GM12872 (cell line): ENCODE measurements at regions not wholly inside any gene's neighbourhood (a gene's known extent, or its start where the extent isn't known, plus 50 kb on each side); places are given as distances from the start of the nearest gene placed in this dataset.

ENCODE experiments used
- CTCF ChIP-seq: IDR thresholded peaks from 3 replicates; pipeline ENCODE4 v1.5.1; 2011; ENCODE audit warnings: low read depth, mild to moderate bottlenecking, low read length, moderate library complexity; ENCODE audit not compliant: insufficient read depth

GRCh38 chr5:106825374-106825773 is 845.4 kb downstream of the EFNA5 start:
- TF ChIP-seq CTCF = no peak

- TF ChIP-seq CTCF = no peak
Measured at GRCh38 chr5:106822851-106823250, 847.9 kb downstream of the EFNA5 start.

GRCh38 chr5:106818552-106818951 is 852.2 kb downstream of the EFNA5 start:
- no peak for TF ChIP-seq CTCF

- TF ChIP-seq CTCF = no peak
Measured at GRCh38 chr5:106814961-106815360, 855.8 kb downstream of the EFNA5 start.

GRCh38 chr5:106801554-106801953 is 869.2 kb downstream of the EFNA5 start:
- TF ChIP-seq CTCF = no peak

- no peak for TF ChIP-seq CTCF
Measured at GRCh38 chr5:106797996-106798395, 872.7 kb downstream of the EFNA5 start.

GRCh38 chr5:106796081-106796480 is 874.7 kb downstream of the EFNA5 start:
- no peak for TF ChIP-seq CTCF

GRCh38 chr5:106784846-106785245 is 885.9 kb downstream of the EFNA5 start:
- TF ChIP-seq CTCF = no peak
